HG03175 (cell line): ENCODE measurements at regions not wholly inside any gene's neighbourhood (a gene's known extent, or its start where the extent isn't known, plus 50 kb on each side); places are given as distances from the start of the nearest gene placed in this dataset.
"Not testable (repeated sequence)": the region's sequence is repeated elsewhere in the genome, so short reads cannot be mapped to it uniquely, and the experiment has no call there.

Experiments
- ATAC-seq: cut with Tn5 transposase; IDR thresholded peaks from one replicate; pipeline ENCODE4 v1.9.1; 2021; ENCODE audit warnings: mild to moderate bottlenecking, moderate library complexity; ENCODE audit not compliant: unreplicated experiment

GRCh38 chr5:96321345-96321744 is 111.7 kb downstream of the PCSK1 start:
- ATAC-seq: no peak

- no peak for ATAC-seq
Observed at GRCh38 chr5:96320797-96321196, 112.3 kb downstream of the PCSK1 start.

DNA sequence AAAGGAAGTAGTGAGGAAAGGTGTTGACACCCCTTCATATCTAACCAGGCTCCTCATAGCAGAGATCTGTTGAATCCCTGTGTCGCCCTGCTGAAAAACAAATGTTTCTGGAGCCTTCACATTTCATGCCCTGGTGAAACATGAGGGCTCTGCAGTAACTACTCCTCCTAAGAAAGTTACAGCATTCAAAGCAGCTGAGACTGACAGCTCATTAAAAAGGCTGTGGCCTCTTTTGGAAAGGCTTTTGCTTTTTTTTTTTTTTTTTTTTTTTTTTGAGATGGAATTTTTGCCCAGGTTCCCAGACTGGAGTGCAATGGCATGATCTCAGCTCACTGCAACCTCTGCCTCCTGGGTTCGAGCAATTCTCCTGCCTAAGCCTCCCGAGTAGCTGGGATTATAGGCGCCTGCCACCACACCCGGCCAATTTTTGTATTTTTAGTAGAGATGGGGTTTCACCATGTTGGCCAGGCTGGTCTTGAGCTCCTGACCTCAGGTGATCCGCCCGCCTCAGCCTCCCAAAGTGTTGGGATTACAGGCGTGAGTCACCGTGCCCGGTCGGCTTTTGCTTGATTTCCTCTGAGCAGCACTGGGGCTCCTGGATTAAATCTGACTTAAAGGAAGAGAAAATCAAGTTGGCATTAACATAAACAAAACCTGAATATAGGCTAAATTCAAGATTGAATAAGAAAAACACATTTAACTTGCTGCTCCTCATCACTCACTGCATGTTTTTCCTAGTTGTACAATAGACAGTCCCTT is 112.9 kb downstream of the PCSK1 start:
- ATAC-seq: not testable (repeated sequence)

DNA sequence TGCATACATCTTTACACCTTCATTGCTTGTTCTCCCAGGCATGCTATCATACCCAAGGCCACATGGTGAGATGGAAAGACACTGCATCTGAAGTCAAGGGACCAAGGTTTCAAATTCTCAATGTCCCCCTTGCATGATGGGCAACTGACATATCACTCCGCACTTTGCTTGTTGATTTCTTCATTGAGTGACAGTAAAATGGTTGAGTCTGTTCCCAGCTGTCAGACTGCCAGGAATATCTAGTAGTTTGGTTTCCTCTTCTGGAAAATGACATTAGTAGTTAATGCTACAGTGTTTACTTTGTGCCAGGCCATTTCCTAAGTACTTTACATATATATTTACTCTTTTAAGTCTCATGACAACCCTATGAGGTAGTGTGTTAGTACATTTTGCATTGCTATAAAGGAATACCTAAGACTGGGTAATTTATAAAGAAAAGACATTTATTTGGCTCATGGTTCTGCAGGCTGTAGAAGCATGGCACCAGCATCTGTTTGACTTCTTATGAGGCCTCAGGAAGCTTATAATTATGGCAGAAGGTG is 114.4 kb downstream of the PCSK1 start:
- ATAC-seq: no peak

GRCh38 chr5:96317945-96318344 is 115.1 kb downstream of the PCSK1 start:
- ATAC-seq: no peak

DNA sequence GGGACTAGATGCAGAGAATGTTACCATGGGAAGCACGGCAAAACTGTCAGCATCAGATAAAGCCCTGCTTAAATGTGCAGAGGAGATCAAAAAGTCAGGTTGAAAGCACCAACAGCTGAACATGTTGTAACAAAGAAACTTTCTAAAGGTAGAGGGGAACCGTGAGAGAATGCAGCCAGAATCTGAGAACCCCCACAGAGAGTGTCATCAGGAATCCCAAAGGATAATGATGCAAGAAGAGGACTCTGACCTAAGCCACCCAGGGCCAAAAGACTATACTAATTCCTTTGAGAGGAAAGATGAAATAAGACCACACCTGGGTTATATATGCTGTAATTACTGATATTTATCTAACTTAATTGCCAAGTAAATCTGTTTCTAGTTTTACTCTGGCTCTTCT is 116.6 kb downstream of the PCSK1 start:
- no peak for ATAC-seq

DNA sequence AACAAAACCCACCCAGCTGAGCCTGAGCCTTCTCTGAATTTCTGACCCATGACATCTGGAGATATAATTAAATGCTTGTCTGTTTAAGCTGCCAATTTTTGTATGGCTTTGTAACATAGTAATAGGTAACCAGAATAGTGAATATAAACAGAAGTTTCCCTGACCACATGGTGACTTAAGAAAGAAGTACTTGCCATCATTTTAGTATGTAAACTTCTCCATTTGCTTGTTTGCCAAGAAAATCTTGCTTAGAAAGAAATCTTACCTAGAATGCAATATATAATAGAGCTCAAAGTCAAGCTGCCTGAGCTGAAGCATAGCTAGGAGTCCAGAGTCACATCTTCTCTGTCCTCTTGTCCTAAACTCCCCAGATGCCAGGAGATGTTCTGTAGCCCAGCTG is 117.0 kb downstream of the PCSK1 start:
- no peak for ATAC-seq

- ATAC-seq: peak; percentile 66
Observed at GRCh38 chr5:96315431-96315830, 117.6 kb downstream of the PCSK1 start.

- ATAC-seq: no peak
Observed at GRCh38 chr5:96312383-96312782, 120.7 kb downstream of the PCSK1 start.

GRCh38 chr5:96307047-96307446 is 126.0 kb downstream of the PCSK1 start:
- not testable (repeated sequence) for ATAC-seq

DNA sequence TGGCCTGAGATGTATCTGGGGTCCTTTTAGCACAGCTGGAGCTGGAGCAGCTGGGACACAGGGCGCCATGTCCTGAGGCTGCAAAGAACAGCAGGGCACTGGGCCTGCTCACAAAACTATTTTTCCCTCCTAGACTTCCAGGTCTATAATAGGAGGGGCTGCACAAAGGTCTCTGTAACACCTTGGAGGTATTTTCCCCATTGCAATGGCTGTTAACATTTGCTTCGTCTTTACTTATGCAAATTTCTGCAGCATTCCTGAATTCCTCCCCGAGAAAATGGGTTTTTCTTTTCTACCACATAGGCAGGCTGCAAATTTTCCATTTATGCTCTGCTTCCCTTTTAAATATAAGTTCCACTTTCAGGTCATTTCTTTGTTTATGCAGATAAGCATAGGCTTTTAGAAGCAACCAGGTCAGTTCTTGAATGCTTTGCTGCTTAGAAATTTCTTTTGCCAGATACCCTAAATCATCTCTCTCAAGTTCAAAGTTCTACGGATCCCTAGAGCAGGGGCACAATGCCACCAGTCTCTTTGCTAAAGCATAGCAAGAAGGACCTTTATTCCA is 130.8 kb downstream of the PCSK1 start:
- ATAC-seq: no peak

- ATAC-seq: no peak
Observed at GRCh38 chr5:96300976-96301375, 132.1 kb downstream of the PCSK1 start.

GRCh38 chr5:96297867-96298266 is 135.2 kb downstream of the PCSK1 start:
- ATAC-seq: no peak

DNA sequence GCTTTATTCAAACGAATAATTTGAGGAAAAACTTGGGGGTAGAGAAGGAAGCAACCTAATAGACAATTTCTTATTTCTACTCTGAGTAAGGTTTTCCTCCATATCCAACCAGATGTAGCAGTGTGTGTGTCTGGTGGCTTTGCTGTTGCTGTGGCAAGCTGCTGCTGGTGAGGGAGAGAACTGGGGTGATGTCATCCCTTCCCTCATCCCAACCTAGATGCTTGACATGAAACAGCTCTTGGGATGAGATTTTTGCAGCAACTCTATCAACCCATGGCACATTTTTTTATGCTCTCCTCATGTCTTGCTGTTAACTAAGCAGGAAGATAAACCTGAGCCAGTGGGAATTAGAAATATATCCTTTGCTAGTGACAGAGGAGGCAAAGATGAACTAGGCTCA is 135.8 kb downstream of the PCSK1 start:
- ATAC-seq: no peak

GRCh38 chr5:96294884-96295202 is 138.2 kb downstream of the PCSK1 start:
- no peak for ATAC-seq

DNA sequence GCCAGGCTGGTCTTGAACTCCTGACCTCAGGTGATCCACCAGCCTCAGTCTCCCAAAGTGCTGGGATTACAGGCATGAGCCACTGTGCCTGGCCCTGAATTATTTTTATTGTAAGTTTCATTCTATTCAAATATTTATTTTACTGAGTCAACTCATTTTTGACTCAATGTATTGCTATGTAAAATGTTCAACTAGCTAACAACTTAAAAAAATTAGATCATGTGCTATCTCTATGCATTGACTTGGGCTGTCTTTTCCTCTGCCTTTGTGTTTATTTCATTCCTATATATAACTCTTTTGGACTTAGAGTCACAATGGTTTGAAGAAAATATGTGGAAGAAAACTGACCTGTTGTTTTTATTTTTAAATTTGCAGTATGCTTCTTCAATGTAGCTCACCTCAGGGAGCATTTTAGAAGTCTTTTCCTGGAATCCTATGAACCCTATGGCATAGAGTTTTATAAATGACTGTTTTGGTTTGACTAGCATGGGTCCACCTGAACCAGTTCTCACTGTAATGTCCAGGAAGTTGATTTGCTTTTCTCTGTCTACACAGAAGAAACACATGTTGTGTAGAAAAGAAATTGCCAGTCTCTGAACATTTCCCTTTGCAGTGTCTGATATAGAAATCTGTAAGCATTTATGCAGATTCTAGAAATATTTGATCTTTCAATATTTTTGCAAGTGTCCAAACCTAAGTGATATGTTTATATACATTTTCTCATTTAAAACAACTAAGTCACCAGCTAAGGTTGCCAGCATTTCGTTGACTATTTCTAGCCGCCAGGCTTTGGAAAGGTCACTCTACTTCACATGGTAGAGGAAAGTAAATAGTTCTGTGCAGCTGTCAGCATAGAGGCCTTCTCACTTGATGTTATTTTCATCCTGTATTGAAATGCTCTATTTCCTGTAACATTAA is 138.8 kb downstream of the PCSK1 start:
- ATAC-seq: no peak

DNA sequence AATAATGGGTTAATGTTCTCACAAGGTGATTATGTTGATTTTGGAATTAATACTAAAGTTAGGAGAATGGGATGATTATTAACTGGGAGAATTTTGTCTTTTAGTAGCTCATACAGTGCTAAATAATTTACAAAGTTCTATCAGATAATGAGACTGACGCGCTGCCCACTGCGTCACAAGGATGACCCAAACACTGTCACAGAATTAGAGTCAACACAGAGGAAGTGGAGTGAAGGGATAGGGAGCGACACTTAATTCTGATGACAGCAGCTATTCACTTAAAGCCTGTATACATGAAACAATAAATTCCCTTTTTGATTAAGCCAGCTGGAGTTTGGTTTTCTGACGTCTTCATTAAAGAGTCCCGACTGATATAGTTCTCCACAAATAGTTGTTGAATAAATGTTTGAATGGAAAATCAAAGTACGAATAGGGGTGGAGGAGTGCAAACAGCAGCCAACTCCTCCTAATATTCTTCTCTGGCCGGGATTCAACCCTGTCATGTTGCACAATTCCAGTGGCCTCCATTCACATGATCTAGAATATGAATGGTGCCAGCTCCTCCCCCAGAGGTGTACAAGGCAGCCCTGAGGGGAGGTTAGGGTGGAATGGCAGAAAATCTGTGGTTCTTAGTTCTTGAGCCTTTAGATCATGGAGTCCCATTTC is 140.3 kb downstream of the PCSK1 start:
- no peak for ATAC-seq

- not testable (repeated sequence) for ATAC-seq
Observed at GRCh38 chr5:96289287-96289686, 143.8 kb downstream of the PCSK1 start.

GRCh38 chr5:96288845-96289185 is 144.2 kb downstream of the PCSK1 start:
- no peak for ATAC-seq

DNA sequence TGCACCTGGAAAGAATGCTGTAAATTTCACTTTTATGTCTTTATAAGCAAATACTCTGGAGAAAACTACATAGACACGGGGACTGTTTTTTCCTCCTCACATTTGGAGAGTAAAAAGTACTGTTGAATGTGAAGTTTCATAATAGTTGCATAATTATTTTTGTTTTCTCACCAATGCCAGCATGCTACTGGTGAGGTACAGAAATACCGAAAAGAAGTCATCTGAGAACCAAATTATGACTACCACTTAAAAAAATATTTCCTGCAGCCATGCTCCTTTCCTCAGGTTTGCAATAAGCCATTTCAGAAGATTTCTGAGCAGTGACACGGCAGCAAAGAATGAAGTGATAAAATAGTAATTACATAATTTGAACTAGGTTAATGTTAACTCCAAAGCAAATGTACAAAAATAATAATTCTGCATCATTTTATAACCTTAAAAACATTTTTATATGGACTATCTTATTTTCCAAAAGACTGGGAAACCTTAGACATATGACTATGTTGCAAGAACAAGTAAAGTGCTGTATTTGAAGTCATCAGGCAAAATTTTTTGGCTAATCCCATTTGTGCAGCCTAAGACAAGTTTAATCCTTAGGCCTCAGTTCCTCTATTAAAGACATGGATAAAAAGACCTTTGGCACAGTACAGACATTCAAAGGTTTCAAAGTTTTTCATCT is 144.7 kb downstream of the PCSK1 start:
- ATAC-seq: no peak

DNA sequence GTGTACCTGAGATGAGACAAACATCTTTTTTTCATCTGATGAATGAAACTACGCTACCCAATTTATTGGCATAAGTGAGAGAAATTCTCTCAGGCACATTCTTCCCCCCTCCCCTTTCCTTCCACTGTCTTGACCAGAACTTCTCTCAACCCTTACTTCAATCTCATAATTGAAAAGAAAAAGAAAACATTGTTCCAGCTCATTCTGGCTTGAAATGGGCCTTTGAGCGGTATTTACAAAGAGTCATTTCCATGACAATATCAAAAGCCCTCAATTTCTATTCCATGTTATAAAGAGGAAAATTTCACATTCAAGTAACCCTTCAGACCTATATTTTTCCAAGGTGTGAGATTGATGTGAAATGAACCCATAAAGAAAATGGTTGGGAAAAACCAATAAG is 145.9 kb downstream of the PCSK1 start:
- ATAC-seq: no peak
